ENCODE measurements at regions not wholly inside any gene's neighbourhood (a gene's known extent, or its start where the extent isn't known, plus 50 kb on each side); places are given as distances from the start of the nearest gene placed in this dataset.

GRCh38 chr12:105481392-105482300, 151.2 kb downstream of the C12orf75 start:
- TF ChIP-seq CTCF (IDR thresholded peaks at IDR 0.05; ENCODE audit: insufficient read depth, low read depth, low read length) = no peak
- no peak for DNase-seq (ENCODE audit: low read depth)
- ChIA-PET POLR2A (no interaction called here), CTCF (no interaction called here)
- no peaks in the 10 kb centered on the region for H3K36me3 ChIP-seq (ENCODE audit: control insufficient read depth, insufficient read depth, low read length)
- H3K27me3 ChIP-seq (ENCODE audit: control insufficient read depth, insufficient read depth, low read length) = no peaks in the 10 kb centered on the region
- no peak overlapping the region for H3K4me3 ChIP-seq (ENCODE audit: low read depth, low read length)

- no peak overlapping the region for H3K4me3 ChIP-seq (ENCODE audit: low read depth, low read length)
- no peak for DNase-seq (ENCODE audit: low read depth)
- no peaks in the 10 kb centered on the region for H3K36me3 ChIP-seq (ENCODE audit: control insufficient read depth, insufficient read depth, low read length)
- ChIA-PET POLR2A (interaction anchor here (0.6 to 1.4 kb wide), 2 partner anchors 10 to 596 kb away, joined by 4 read pairs; no protein-coding TSS in a partner anchor), CTCF (no interaction called here)
- no peak for TF ChIP-seq CTCF (IDR thresholded peaks at IDR 0.05; ENCODE audit: insufficient read depth, low read depth, low read length)
- H3K27me3 ChIP-seq (ENCODE audit: control insufficient read depth, insufficient read depth, low read length) = no peaks in the 10 kb centered on the region
Measured at GRCh38 chr12:105482951-105483350, 152.5 kb downstream of the C12orf75 start.

DNA sequence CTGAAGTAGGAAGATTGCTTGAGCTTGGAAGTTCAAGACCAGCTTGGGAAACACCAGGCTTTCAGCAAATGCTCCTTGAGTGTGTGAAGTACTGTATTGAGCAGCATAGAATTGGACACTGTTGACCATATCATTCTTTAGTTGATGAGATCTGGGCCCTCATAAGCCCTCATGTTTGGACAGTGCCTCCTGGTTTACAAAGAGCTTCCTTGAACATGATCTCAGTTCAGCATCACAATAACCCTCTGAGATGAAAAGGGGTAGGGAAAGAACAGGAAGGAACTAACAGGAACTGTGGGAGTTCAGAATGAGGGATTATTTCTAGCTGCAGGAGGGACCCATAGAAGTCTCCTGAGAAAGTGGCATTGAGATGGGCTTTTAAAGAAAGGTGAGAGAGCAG, 153.2 kb downstream of the C12orf75 start:
- no peak for DNase-seq (ENCODE audit: low read depth)
- CTCF ChIA-PET = interaction anchor here (1.0 kb wide), 1 partner anchor 8 kb away, joined by 3 read pairs; no protein-coding TSS in a partner anchor
- POLR2A ChIA-PET = interaction anchor here (1.4 kb wide), 1 partner anchor 9 kb away, joined by 4 read pairs; no protein-coding TSS in a partner anchor

GRCh38 chr12:105485321-105485910, 154.9 kb downstream of the C12orf75 start:
- no peak for DNase-seq (ENCODE audit: low read depth)
- ChIA-PET POLR2A (interaction anchor here (0.6 kb wide), 1 partner anchor 128 kb away, joined by 4 read pairs; no protein-coding TSS in a partner anchor), CTCF (interaction anchor here (1.5 kb wide), 2 partner anchors 36 to 65 kb away, joined by 3 to 9 read pairs; no protein-coding TSS in a partner anchor)
- TF ChIP-seq CTCF (IDR thresholded peaks at IDR 0.05; ENCODE audit: insufficient read depth, low read depth, low read length) = no peak
- no peaks in the 10 kb centered on the region for H3K36me3 ChIP-seq (ENCODE audit: control insufficient read depth, insufficient read depth, low read length)
- H3K27me3 ChIP-seq (ENCODE audit: control insufficient read depth, insufficient read depth, low read length) = no peaks in the 10 kb centered on the region
- H3K4me3 ChIP-seq (ENCODE audit: low read depth, low read length) = no peak overlapping the region

More for the DNA sequence above, 153.2 kb downstream of the C12orf75 start:
- Histone ChIP-seq H3K36me3 (ENCODE audit: control insufficient read depth, insufficient read depth, low read length) (no peaks in the 10 kb centered on the region), H3K4me3 (ENCODE audit: low read depth, low read length) (no peak overlapping the region), H3K27me3 (ENCODE audit: control insufficient read depth, insufficient read depth, low read length) (no peaks in the 10 kb centered on the region)
- TF ChIP-seq CTCF (IDR thresholded peaks at IDR 0.05; ENCODE audit: insufficient read depth, low read depth, low read length) = no peak

- Histone ChIP-seq H3K27me3 (ENCODE audit: control insufficient read depth, insufficient read depth, low read length) (no peaks in the 10 kb centered on the region), H3K36me3 (ENCODE audit: control insufficient read depth, insufficient read depth, low read length) (no peaks in the 10 kb centered on the region), H3K4me3 (ENCODE audit: low read depth, low read length) (no peak overlapping the region)
- ChIA-PET CTCF (interaction anchor here (1.0 to 1.5 kb wide), 3 partner anchors 13 to 65 kb away, joined by 3 to 9 read pairs (median 3); no protein-coding TSS in a partner anchor), POLR2A (no interaction called here)
- no peak for DNase-seq (ENCODE audit: low read depth)
- TF ChIP-seq CTCF (IDR thresholded peaks at IDR 0.05; ENCODE audit: insufficient read depth, low read depth, low read length) = no peak
Measured at GRCh38 chr12:105485921-105486320, 155.4 kb downstream of the C12orf75 start.
